ENCODE measurements at regions not wholly inside any gene's neighbourhood (a gene's known extent, or its start where the extent isn't known, plus 50 kb on each side); places are given as distances from the start of the nearest gene placed in this dataset.

- ATAC-seq (no peak), DNase-seq (no peak)
- intact Hi-C loops (cut with DNase I, micrococcal nuclease) = no loop called here
Observed at GRCh38 chr2:120423167-120423943, 77.4 kb downstream of the INHBB start.

DNA sequence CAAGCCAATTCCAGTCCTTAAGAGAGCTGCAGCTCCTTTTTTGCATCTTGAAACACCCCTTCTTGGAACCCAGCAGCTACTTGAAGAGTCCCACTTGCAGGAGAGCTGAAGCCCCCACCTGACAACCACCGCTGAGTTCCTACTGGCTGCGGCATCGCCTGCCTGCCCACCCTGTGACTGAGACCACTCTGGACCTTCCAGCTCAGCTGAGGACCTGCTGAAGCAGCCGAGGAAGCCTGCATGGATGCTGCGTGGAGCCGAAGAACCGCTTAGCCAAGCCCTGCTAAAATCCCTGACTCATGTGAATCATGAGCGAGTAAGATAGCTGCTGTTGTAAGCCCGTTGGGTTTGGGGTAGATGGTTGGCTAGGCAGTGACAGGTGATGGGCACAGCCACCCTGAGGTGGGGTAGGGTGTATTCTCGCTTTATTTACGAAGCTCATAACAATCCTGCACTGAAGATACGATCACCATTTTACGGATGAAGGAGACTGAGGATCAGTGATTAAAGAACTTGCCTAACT is 78.4 kb downstream of the INHBB start:
- DNase-seq (no peak), ATAC-seq (no peak)
- intact Hi-C loops (cut with DNase I, micrococcal nuclease) = no loop called here

DNA sequence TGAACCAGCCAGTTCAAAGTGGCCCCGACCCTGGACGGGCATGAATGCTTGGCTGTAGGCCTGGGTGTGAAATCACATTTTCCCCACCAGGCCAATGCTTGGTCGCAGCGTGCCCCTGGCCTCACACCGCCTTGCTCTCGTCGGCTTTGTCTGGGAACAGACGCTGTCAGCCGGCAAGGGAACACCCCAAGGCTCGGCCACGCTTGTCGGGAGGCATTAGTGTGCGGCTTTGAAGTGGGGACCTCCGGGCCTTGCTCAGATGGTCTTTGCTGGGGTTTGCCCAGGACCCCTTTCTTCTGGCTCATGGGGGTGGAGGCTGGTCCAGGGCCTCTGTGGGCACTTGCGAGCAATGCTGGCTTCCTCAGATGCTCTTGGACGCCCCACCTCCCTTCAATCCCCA is 79.1 kb downstream of the INHBB start:
- ATAC-seq = no peak
- no peak for DNase-seq
- intact Hi-C loops (cut with DNase I, micrococcal nuclease) = no loop called here

- intact Hi-C loops (cut with DNase I, micrococcal nuclease) = no loop called here
- DNase-seq (no peak), ATAC-seq (no peak)
Observed at GRCh38 chr2:120428748-120429147, 82.8 kb downstream of the INHBB start.

GRCh38 chr2:120429586-120430500 is 83.9 kb downstream of the INHBB start:
- no peak for DNase-seq
- intact Hi-C loops (cut with DNase I, micrococcal nuclease) = no loop called here

DNA sequence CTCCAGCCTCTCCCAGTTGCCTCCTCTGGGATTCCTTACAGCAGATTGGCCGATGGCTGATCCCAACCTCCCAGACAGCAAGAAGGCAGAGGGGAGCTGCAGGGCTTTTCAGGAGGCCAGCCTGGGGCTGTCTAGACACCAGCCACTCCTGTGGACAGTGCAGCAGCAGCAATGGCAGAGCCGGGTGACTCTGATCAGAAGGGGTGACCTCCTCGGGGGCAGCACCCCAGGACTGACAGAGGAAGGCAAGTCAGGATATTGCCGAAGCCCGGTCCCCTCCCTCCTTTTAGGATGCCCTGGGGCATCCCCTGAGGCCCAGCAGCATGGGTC is 84.5 kb downstream of the INHBB start:
- ATAC-seq = no peak
- intact Hi-C loops (cut with DNase I, micrococcal nuclease) = no loop called here
- DNase-seq = no peak

More at GRCh38 chr2:120429586-120430500, 83.9 kb downstream of the INHBB start:
- ATAC-seq = no peak

DNA sequence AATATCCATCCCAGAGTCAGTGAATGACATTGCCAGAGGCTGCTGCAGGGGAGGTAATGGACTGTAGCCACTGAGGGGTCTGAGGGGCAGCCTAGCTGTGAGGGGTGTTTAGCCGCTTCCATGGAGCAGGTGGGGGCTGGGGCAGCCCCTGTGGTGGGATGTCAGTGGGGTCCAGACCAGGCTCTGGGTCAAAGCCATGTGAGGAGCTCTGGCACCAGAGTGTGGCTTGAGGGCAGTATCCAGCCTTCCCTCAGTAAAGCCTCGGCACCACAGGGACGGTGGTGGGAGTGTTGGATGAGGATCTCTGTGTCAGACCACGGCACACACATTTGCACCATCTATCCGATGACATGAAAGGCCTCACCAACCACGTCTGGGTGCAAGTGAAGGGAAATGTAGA is 85.0 kb downstream of the INHBB start:
- intact Hi-C loops (cut with DNase I, micrococcal nuclease) = no loop called here
- DNase-seq = no peak
- no peak for ATAC-seq

DNA sequence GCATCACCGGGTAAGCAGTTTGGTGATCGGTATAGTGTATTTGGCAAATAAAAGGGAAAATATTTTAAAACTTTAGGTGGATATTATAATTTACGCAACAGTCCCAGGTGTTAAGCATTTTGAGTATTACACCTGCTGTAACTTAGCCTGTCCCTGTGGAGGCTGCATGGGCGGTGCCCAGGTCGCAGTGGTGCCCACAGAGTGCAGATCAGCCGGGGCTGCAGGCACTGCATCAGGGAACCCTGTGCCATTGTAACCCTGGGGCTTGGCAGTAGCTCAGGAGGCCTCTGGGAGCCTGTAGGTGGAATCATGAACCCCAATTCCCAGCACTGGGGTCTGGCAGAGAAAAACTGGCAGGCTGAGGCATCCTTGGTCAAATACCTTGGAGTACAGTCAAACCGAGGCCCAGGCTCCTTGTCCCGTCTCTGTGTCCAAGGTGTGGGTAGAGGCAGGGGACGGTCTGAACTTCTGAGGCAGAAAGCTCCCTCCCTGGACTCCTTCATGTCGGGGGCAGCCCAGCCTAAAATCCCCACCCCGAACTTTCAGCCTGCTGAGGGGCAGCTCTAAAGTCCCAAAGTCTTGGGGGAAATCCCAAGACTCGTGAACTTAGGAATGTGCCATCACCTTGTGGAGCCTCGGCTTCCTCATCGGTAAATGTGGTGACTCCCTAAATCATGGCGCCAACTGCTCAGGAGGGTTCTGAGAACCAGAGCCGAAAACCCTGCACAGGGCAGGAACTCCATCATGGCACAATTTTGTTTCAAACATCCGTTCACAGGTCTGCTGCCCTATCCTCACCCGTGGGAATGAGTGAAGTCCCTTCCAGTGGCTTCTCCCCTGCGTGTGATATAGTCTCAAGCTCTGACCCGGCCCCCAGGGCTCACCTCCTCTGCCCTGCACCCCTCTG is 85.7 kb downstream of the INHBB start:
- ATAC-seq (no peak), DNase-seq (no peak)
- intact Hi-C loops (cut with DNase I, micrococcal nuclease) = no loop called here

GRCh38 chr2:120432293-120432975 is 86.5 kb downstream of the INHBB start:
- DNase-seq (no peak), ATAC-seq (no peak)
- intact Hi-C loops (cut with DNase I, micrococcal nuclease) = no loop called here

GRCh38 chr2:120432976-120433815 is 87.3 kb downstream of the INHBB start:
- ATAC-seq = no peak
- intact Hi-C loops (cut with DNase I, micrococcal nuclease) = no loop called here
- no peak for DNase-seq

DNA sequence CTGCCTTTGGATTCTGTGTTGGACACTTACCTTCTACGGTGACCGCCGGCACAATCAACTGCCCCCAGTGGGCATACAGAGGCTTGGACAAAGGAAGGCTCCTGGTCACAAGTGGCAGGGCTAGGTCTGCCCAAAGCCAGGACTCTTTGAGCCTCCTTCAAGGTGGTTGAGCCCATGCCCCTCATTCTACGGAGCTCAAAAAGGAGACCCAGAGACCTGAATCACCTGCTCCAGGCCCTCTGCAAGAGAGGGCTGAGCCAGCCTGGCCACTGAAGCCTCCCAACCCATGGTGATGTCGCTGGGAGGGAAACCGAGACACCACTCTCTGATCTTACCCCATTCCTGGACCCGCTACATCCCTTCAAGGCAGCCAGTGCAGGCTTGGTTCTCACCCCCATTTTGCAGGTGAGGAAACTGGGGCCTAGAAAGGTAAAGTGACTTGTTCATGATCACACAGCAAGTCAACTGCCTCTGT is 87.9 kb downstream of the INHBB start:
- ATAC-seq = no peak
- DNase-seq = no peak
- intact Hi-C loops (cut with DNase I, micrococcal nuclease) = no loop called here

GRCh38 chr2:120434492-120435308 is 88.8 kb downstream of the INHBB start:
- intact Hi-C loops (cut with DNase I, micrococcal nuclease) = no loop called here
- DNase-seq (no peak), ATAC-seq (no peak)

GRCh38 chr2:120435671-120436459 is 89.9 kb downstream of the INHBB start:
- DNase-seq = no peak
- ATAC-seq = no peak
- intact Hi-C loops (cut with DNase I, micrococcal nuclease) = no loop called here

GRCh38 chr2:120436460-120436739 is 90.5 kb downstream of the INHBB start:
- DNase-seq (no peak), ATAC-seq (no peak)
- intact Hi-C loops (cut with DNase I, micrococcal nuclease) = no loop called here

- intact Hi-C loops (cut with DNase I, micrococcal nuclease) = no loop called here
- DNase-seq = peak in 1 of 2 donors; percentile 23
- ATAC-seq = peak; percentile 63
Observed at GRCh38 chr2:120436885-120437603, 91.1 kb downstream of the INHBB start.

DNA sequence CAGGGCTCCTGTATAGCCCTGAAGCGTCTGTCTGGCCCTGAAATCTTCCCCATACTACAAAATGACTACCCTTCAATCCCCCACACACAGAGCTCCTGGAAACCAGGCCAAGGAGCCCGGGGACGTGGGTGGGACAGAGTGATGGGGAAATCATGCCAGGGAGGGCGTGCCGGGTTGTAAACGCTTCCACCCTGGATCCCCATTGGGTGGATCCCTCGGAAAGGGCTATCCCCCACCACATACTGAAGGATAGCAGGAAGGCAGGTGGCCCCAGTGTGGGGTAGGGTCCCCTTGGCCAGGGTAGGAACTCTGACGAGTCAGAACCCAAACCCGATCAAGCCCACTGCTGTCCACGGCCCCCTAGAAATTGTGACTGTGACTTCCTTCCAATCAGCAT is 91.7 kb downstream of the INHBB start:
- ATAC-seq = no peak
- intact Hi-C loops (cut with DNase I, micrococcal nuclease) = no loop called here
- no peak for DNase-seq
